BE2C (cell line): ENCODE measurements at regions not wholly inside any gene's neighbourhood (a gene's known extent, or its start where the extent isn't known, plus 50 kb on each side); places are given as distances from the start of the nearest gene placed in this dataset.

Experiments
- DNase-seq: peaks from one replicate; pipeline ENCODE4 v3.0.0-alpha.2; 2020
- H3K27me3 ChIP-seq: fragments of 250-450 bp; sonication (Bioruptor Pico); 2 replicates; pipeline ENCODE4 v1.5.1; 2020; ENCODE audit warnings: mild to moderate bottlenecking
- H3K36me3 ChIP-seq: fragments of 250-450 bp; sonication (Bioruptor Pico); 2 replicates; pipeline ENCODE4 v1.5.1; 2020; ENCODE audit warnings: mild to moderate bottlenecking
- H3K4me1 ChIP-seq: fragments of 250-450 bp; sonication (Bioruptor Pico); 2 replicates; pipeline ENCODE4 v1.5.1; 2020
- H3K4me3 ChIP-seq: 2 replicates; pipeline ENCODE4 v1.5.1; 2011; ENCODE audit warnings: low read depth, low read length
- H3K9me3 ChIP-seq: fragments of 250-450 bp; sonication (Bioruptor Pico); 2 replicates; pipeline ENCODE4 v1.5.1; 2020
- TF ChIP-seq, protein P1 (sequence below): IDR thresholded peaks from 2 replicates; pipeline ENCODE4 v1.5.1; 2012; ENCODE audit warnings: mild to moderate bottlenecking, low read depth, low read length

DNA sequence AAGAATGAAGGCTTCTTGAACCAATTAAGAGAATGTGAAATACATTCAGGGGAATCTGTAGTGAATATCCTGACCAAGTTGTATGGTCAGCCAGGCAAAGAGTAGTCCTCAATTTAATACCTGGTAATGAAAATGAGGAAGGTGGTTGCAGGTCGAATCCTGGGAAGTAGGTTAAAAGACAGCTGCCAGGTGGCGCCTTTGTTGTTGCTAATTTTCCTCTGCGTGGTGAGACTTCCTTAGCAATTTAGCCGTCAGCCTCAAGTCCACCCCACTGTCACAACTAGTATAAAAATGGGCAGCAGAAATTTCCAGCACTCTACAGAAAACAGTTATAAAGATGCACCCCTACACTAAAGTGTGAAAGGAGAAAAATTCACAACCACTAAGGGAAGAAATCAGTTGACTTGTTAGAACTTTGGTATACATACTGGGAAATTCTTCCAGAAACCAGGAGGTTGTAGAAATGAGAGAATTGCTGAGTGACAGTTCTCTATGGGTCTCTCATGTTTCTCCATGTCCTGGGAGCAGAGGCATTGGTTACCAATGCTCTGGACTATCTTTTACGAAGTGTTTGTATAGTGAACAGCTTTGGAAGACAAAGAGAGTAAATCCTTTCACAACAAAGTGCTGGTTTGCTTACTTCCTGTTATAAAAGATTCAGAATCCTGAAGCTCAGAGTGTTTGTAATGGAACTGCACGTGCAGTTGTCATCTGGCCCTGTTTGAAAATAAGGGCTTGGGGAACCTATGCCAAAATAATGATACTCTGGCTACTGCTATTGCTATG is 235.9 kb downstream of the NHLRC3 start:
- Histone ChIP-seq H3K9me3 (no peaks in the 10 kb centered on the region), H3K4me1 (no peaks in the 10 kb centered on the region), H3K27me3 (peaks cover 5% of the 10 kb centered on the region; the same call in 1 of the 2 replicates), H3K4me3 (no peak overlapping the region), H3K36me3 (no peaks in the 10 kb centered on the region)
- no peak for DNase-seq
- TF ChIP-seq, protein P1, sequence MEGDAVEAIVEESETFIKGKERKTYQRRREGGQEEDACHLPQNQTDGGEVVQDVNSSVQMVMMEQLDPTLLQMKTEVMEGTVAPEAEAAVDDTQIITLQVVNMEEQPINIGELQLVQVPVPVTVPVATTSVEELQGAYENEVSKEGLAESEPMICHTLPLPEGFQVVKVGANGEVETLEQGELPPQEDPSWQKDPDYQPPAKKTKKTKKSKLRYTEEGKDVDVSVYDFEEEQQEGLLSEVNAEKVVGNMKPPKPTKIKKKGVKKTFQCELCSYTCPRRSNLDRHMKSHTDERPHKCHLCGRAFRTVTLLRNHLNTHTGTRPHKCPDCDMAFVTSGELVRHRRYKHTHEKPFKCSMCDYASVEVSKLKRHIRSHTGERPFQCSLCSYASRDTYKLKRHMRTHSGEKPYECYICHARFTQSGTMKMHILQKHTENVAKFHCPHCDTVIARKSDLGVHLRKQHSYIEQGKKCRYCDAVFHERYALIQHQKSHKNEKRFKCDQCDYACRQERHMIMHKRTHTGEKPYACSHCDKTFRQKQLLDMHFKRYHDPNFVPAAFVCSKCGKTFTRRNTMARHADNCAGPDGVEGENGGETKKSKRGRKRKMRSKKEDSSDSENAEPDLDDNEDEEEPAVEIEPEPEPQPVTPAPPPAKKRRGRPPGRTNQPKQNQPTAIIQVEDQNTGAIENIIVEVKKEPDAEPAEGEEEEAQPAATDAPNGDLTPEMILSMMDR: no peak

GRCh38 chr13:39274739-39275325 is 236.6 kb downstream of the NHLRC3 start:
- TF ChIP-seq, protein P1: no peak
- Histone ChIP-seq H3K36me3 (no peaks in the 10 kb centered on the region), H3K4me1 (no peaks in the 10 kb centered on the region), H3K4me3 (no peak overlapping the region), H3K9me3 (no peaks in the 10 kb centered on the region), H3K27me3 (peaks cover 5% of the 10 kb centered on the region; the same call in 1 of the 2 replicates)
- no peak for DNase-seq

DNA sequence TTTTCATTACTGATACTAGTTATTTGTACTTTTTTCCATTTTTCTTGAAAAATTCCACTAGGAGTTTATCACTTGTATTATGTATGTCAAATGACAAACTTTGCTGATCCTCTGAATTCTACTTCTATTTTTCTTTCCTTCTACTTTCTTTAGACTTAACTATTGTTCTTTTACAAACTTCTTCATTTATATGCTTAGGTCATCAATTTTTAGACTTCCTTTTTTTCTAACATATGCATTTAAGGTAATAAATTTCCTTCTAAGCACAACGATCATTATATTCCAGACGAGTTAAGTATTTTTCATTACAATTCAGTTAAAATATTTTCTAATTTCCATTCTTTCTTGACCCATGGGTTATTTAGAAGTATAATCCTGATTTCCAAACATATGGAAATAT is 240.8 kb downstream of the NHLRC3 start:
- TF ChIP-seq, protein P1: no peak
- Histone ChIP-seq H3K36me3 (no peaks in the 10 kb centered on the region), H3K27me3 (no peaks in the 10 kb centered on the region; the same call in 1 of the 2 replicates), H3K4me1 (no peaks in the 10 kb centered on the region), H3K4me3 (no peak overlapping the region), H3K9me3 (no peaks in the 10 kb centered on the region)
- no peak for DNase-seq

DNA sequence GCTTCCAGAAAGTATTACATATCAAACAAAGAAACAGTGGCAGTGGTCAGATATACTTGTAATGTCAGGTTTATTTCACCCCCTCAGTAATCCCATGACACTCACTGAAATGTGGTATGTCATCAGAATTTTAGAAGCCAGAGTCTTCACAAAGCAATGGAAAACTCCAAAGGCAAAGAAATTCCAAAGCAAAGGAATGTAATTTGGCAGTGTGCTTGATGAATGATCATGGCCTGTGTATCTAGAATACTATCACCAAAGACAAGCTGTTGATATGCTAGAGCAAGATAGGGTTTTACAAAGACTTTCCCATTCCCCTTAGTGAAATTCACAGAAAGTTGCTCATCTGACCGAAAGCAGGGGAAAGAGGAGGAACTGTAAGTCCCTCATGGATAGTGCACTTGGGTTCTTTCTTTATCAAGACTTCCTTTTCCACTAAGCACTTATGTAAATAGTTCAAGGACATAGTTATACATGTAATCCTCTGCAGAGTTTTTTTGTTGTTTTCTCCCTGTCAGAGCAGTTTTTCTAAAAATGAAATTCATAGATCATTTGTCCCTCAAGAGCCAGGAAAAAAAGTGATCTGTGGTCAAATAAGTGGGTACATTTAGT is 243.4 kb downstream of the NHLRC3 start:
- H3K4me3 ChIP-seq: no peak overlapping the region

DNA sequence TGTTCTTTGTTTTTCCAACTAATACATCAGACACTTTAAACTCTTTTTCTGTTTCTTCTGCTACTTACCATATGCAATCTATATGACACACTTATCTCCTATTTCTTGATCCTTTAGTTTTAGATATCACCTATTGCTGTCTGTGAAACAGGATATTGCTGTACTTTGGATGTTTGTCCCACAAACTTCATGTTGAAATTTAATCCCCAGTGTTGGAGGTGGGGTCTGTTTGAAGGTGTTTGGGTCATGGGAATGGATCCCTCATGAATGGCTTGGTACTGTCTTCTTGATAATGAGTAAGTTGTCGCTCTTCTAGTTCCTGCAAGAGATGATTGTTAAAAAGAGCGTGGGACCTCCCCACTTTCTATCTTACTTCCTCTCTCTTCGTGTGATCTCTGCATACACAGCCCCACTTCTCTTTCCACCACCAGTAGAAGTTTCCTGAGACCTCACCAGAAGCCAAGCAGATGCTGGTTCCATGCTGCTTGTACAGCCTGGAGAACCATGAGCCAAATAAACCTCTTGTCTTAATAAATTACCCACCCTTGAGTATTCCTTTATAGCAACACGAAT is 244.2 kb downstream of the NHLRC3 start:
- no peak for DNase-seq
- Histone ChIP-seq H3K4me3 (no peak overlapping the region), H3K36me3 (no peaks in the 10 kb centered on the region), H3K27me3 (no peaks in the 10 kb centered on the region; the same call in 1 of the 2 replicates), H3K4me1 (no peaks in the 10 kb centered on the region), H3K9me3 (no peaks in the 10 kb centered on the region)
- TF ChIP-seq, protein P1: no peak

More for the DNA sequence above, 243.4 kb downstream of the NHLRC3 start:
- Histone ChIP-seq H3K4me1 (no peaks in the 10 kb centered on the region), H3K27me3 (no peaks in the 10 kb centered on the region; the same call in 1 of the 2 replicates), H3K9me3 (no peaks in the 10 kb centered on the region), H3K36me3 (no peaks in the 10 kb centered on the region)
- DNase-seq: no peak
- TF ChIP-seq, protein P1: no peak
